ENCODE measurements at regions not wholly inside any gene's neighbourhood (a gene's known extent, or its start where the extent isn't known, plus 50 kb on each side); places are given as distances from the start of the nearest gene placed in this dataset.

DNA sequence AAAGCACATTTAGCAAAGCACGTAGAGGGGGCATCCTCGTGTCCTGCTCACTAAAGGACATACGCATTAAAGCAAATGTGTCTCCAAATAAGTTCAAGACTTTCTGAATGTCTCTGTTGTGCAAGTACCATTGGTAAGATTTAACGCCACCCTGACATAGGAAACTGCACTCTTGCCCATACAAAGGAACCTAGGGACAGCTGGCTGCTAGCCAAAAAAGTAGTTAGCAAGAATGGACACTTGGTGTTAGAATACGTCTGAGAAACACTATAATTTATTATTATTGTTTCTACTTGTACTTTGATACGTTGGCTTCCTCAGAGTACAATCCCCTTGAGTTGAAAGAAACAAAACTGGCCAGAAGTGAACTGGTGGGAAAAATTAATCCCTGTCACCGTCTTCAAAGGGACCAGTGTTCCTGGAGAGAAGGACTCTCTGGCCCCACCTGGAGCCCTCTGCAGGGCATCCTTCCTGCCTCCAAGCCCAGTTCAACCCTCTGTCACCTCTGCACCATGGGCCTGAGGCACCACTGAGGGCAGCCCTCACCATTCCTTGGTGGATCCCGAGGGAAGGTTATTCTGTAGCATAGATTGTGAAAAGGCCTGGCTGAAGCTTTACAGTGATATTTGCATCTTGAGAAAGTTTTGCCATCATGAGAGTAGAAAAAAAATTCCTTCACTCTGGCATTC lies 51.4 kb upstream of the APCDD1 start:
- TF ChIP-seq CTCF (IDR thresholded peaks at IDR 0.05), result no peak
- no peak for TF ChIP-seq POLR2A (IDR thresholded peaks at IDR 0.05)
